HepG2 (cell line): ENCODE measurements at regions not wholly inside any gene's neighbourhood (a gene's known extent, or its start where the extent isn't known, plus 50 kb on each side); places are given as distances from the start of the nearest gene placed in this dataset.
A peak's percentile ranks its signal among the peaks of the same experiment; 100 is the strongest.

Source experiments
- ATAC-seq: fragments of 200-7000 bp; cut with Tn5 transposase; 3 replicates; pipeline ENCODE4 v1.9.1; 2020; ENCODE audit warnings: mild to moderate bottlenecking, moderate library complexity
- BruUV-seq: library from RNA; stranded (reverse); fragments of 400-500 nt; replicated peaks from 2 replicates; lab custom pipeline; 2021; lab: Mats Ljungman, UMichigan
- CTCF ChIA-PET: fragments of 300-600 bp; formaldehyde crosslinking; extraction: SDS; loops from one replicate; lab custom pipeline; 2021; ENCODE audit warnings: low total read pairs, inconsistent platforms, low intra/inter-chr PET ratio; lab: Yijun Ruan, JAX
- POLR2A ChIA-PET: fragments of 350-600 bp; sonication (Branson Sonifier 250); formaldehyde crosslinking; loops from one replicate; lab custom pipeline; 2020; ENCODE audit warnings: antibody characterized with exemption, inconsistent platforms; lab: Yijun Ruan, JAX
- DNase-seq: peaks from one replicate; pipeline ENCODE4 v3.0.0-alpha.2; 2015; ENCODE audit warnings: low spot score
- FAIRE-seq: peaks from 3 replicates; lab custom pipeline; 2011; peaks lifted over from hg19 to GRCh38; lab: Jason Lieb, UNC
- H2AFZ ChIP-seq: one replicate; pipeline ENCODE4 v1.6.1; 2011; ENCODE audit warnings: low read length, inconsistent platforms
- H3K27ac ChIP-seq: fragments of 300-600 bp; 3 replicates; pipeline ENCODE4 v1.8.0; 2011; ENCODE audit warnings: mixed run types, mild to moderate bottlenecking, mixed read lengths, low read length, inconsistent platforms; ENCODE audit not compliant: insufficient read depth; ENCODE audit errors: extremely low read length
- H3K27me3 ChIP-seq, 2 experiments: fragments of 200-600 bp in 1 of 2; 2 replicates in 1 of 2; 3 replicates in 1 of 2; pipeline versions ENCODE4 v1.6.0 to v1.8.0; 2011; ENCODE audit warnings: low read length in 2 of 2, mild to moderate bottlenecking in 2 of 2, moderate library complexity in 2 of 2, inconsistent platforms in 1 of 2; ENCODE audit not compliant: insufficient read depth in 2 of 2, control insufficient read depth in 1 of 2
- H3K36me3 ChIP-seq, 2 experiments: fragments of 200-600 bp in 1 of 2; replicated peaks in 1 of 2; 2 replicates in 1 of 2; 3 replicates in 1 of 2; pipeline versions ENCODE4 v1.5.1 to v1.8.0; 2011; ENCODE audit warnings: low read length in 2 of 2, inconsistent platforms in 1 of 2; ENCODE audit not compliant: insufficient read depth in 2 of 2, control insufficient read depth in 1 of 2
- H3K4me1 ChIP-seq: 2 replicates; pipeline ENCODE4 v1.5.1; 2012; ENCODE audit warnings: low read length, inconsistent platforms; ENCODE audit not compliant: insufficient read depth
- H3K4me2 ChIP-seq: 2 replicates; pipeline ENCODE4 v1.6.0; 2011; ENCODE audit warnings: low read depth, low read length, inconsistent platforms
- H3K4me3 ChIP-seq, 3 experiments: fragments of 200-600 bp in 1 of 3; sonication (generic), shearing (Covaris generic) in 1 of 3; replicated peaks in 1 of 3; 2 replicates each; pipeline ENCODE4 v1.5.1; 2011 to 2016; ENCODE audit warnings: low read length in 3 of 3, inconsistent platforms in 2 of 3, low read depth in 2 of 3, mild to moderate bottlenecking in 2 of 3, control low read depth in 1 of 3, mixed read lengths in 1 of 3; ENCODE audit not compliant: insufficient read depth in 1 of 3
- H3K79me2 ChIP-seq: one replicate; pipeline ENCODE4 v1.6.1; 2011; ENCODE audit warnings: low read length, inconsistent platforms; ENCODE audit not compliant: insufficient read depth
- H3K9ac ChIP-seq: 2 replicates; pipeline ENCODE4 v1.6.0; 2011; ENCODE audit warnings: mild to moderate bottlenecking, low read depth, low read length, inconsistent platforms; ENCODE audit not compliant: insufficient read depth
- H3K9me3 ChIP-seq: 2 replicates; pipeline ENCODE4 v1.5.1; 2012; ENCODE audit warnings: mild to moderate bottlenecking, low read length
- H4K20me1 ChIP-seq: 2 replicates; pipeline ENCODE4 v1.6.0; 2011; ENCODE audit warnings: inconsistent platforms, mild to moderate bottlenecking, low read length, moderate library complexity; ENCODE audit not compliant: insufficient read depth
- ATF1 ChIP-seq: IDR thresholded peaks from 2 replicates; pipeline ENCODE4 v1.6.1; 2016; ENCODE audit warnings: mild to moderate bottlenecking, control low read depth
- ISX ChIP-seq: sonication (generic); formaldehyde crosslinking; conservative IDR thresholded peaks from 2 replicates; pipeline ENCODE4 v1.5.0; 2020; ENCODE audit warnings: missing genetic modification reagents
- MAFF ChIP-seq: IDR thresholded peaks from 2 replicates; pipeline ENCODE4 v1.6.1; 2011; ENCODE audit warnings: low read depth, low read length, improper control_type of control experiment
- MAFK ChIP-seq, 2 experiments: IDR thresholded peaks in 1 of 2; conservative IDR thresholded peaks in 1 of 2; 2 replicates each; pipeline ENCODE4 v1.6.1; 2011; ENCODE audit warnings: improper control_type of control experiment in 2 of 2, low read length in 2 of 2
- POLR2A ChIP-seq, 2 experiments: IDR thresholded peaks; 2 replicates each; pipeline ENCODE4 v1.6.1; 2011; ENCODE audit warnings: low read depth in 2 of 2, low read length in 2 of 2, mild to moderate bottlenecking in 1 of 2, moderate library complexity in 1 of 2; ENCODE audit not compliant: insufficient read depth in 1 of 2
- ZFP62 ChIP-seq: sonication (generic); formaldehyde crosslinking; IDR thresholded peaks from 2 replicates; pipeline ENCODE4 v1.4.0; 2020; ENCODE audit warnings: missing genetic modification reagents
- ZSCAN20 ChIP-seq: sonication (generic); formaldehyde crosslinking; IDR thresholded peaks from 2 replicates; pipeline ENCODE4 v1.4.0; 2020; ENCODE audit warnings: missing genetic modification reagents, mild to moderate bottlenecking, borderline replicate concordance
- WGBS: methylation state at CpG from one replicate; pipeline ENCODE4 v1.1.6; 2017; ENCODE audit warnings: low lambda C conversion rate; 5-methylcytosine and 5-hydroxymethylcytosine counted together
- in situ Hi-C: cut with HindIII; loops from 2 replicates; pipeline ENCODE4 v1.10.0; 2017; ENCODE audit warnings: low pct_unique_long_range_greater_than_20kb; ENCODE audit not compliant: extremely low pct_ligation_motif_present
- intact Hi-C: fragments of 100-400 bp; cut with micrococcal nuclease; formaldehyde crosslinking; loops from one replicate; pipeline ENCODE4 v1.10.0; 2022; ENCODE audit not compliant: unreplicated experiment
- TF ChIP-seq, protein P1 (sequence below): sonication (generic); formaldehyde crosslinking; IDR thresholded peaks from 2 replicates; pipeline ENCODE4 v1.4.0; 2020; ENCODE audit warnings: missing genetic modification reagents; ENCODE audit errors: not compliant biosample characterization
- TF ChIP-seq, protein P2 (sequence below): IDR thresholded peaks from 2 replicates; pipeline ENCODE4 v1.6.1; 2016; ENCODE audit warnings: missing genetic modification reagents, missing compliant biosample characterization
- TF ChIP-seq, protein P3 (sequence below): sonication (generic); formaldehyde crosslinking; IDR thresholded peaks from 2 replicates; pipeline ENCODE4 v1.8.0; 2022; ENCODE audit warnings: mild to moderate bottlenecking, missing genetic modification reagents, moderate library complexity
- TF ChIP-seq, protein P4 (sequence below): sonication (generic); formaldehyde crosslinking; IDR thresholded peaks from 2 replicates; pipeline ENCODE4 v1.4.0; 2020; ENCODE audit warnings: missing genetic modification reagents, borderline replicate concordance

DNA sequence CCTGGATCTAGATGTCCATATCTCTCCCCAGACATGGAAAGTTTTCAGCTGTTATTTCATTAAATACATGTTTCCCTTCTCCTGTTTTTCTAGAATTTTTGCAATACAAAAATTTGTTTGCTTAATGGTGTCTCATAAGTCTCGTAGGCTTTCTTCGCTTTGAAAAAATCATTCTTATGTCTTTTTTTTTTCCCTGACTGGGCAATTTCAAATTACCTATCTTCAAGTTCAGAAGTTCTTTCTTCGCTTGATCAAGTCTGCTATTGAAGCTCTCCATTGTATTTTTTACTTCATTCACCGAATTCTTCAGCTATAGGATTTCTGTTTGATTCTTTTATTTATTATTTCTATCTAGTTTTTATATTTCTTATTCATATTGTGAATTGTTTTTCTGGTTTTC is 130.2 kb upstream of the WSCD2 start:
- CTCF ChIA-PET, result no interaction called here
- 11% methylated on average over 4 of the region's 4 CpGs for WGBS
- in situ Hi-C loops, result loop anchor here (25.0 kb wide), 1 partner anchor 188 kb away; no protein-coding TSS in a partner anchor
- no peak overlapping the region for H3K4me3 ChIP-seq
- H3K9ac ChIP-seq, result no peak overlapping the region
- H3K27ac ChIP-seq, result no peak overlapping the region
- no TSS peak for BruUV-seq
- ATAC-seq, result no peak
- no peak overlapping the region for H2AFZ ChIP-seq
- H3K79me2 ChIP-seq, result no peaks in the 10 kb centered on the region
- TF ChIP-seq, protein P1, sequence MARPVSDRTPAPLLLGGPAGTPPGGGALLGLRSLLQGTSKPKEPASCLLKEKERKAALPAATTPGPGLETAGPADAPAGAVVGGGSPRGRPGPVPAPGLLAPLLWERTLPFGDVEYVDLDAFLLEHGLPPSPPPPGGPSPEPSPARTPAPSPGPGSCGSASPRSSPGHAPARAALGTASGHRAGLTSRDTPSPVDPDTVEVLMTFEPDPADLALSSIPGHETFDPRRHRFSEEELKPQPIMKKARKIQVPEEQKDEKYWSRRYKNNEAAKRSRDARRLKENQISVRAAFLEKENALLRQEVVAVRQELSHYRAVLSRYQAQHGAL (CRISPR knock-in tag), result no peak
- TF ChIP-seq ISX (CRISPR knock-in tag) (no peak), ZFP62 (CRISPR knock-in tag) (no peak), MAFF (peak; percentile 41; the same call in 1 of the 2 replicates), POLR2A (IDR thresholded peaks at IDR 0.05; ENCODE audit: insufficient read depth in 1 of 2, low read depth in 2 of 2, low read length in 2 of 2) (no peak), ZSCAN20 (CRISPR knock-in tag) (no peak), MAFK (conservative IDR thresholded peaks at IDR 0.05 in 1 of 2, IDR thresholded peaks at IDR 0.05 in 1 of 2; ENCODE audit: low read length in 2 of 2) (peak; percentile 10 to 57; a peak in 2 of 4 replicates), ATF1 (CRISPR knock-in tag) (no peak)
- TF ChIP-seq, protein P2, sequence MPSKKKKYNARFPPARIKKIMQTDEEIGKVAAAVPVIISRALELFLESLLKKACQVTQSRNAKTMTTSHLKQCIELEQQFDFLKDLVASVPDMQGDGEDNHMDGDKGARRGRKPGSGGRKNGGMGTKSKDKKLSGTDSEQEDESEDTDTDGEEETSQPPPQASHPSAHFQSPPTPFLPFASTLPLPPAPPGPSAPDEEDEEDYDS (CRISPR knock-in tag), result no peak
- TF ChIP-seq, protein P3, sequence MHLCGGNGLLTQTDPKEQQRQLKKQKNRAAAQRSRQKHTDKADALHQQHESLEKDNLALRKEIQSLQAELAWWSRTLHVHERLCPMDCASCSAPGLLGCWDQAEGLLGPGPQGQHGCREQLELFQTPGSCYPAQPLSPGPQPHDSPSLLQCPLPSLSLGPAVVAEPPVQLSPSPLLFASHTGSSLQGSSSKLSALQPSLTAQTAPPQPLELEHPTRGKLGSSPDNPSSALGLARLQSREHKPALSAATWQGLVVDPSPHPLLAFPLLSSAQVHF (CRISPR knock-in tag), result no peak
- TF ChIP-seq, protein P4, sequence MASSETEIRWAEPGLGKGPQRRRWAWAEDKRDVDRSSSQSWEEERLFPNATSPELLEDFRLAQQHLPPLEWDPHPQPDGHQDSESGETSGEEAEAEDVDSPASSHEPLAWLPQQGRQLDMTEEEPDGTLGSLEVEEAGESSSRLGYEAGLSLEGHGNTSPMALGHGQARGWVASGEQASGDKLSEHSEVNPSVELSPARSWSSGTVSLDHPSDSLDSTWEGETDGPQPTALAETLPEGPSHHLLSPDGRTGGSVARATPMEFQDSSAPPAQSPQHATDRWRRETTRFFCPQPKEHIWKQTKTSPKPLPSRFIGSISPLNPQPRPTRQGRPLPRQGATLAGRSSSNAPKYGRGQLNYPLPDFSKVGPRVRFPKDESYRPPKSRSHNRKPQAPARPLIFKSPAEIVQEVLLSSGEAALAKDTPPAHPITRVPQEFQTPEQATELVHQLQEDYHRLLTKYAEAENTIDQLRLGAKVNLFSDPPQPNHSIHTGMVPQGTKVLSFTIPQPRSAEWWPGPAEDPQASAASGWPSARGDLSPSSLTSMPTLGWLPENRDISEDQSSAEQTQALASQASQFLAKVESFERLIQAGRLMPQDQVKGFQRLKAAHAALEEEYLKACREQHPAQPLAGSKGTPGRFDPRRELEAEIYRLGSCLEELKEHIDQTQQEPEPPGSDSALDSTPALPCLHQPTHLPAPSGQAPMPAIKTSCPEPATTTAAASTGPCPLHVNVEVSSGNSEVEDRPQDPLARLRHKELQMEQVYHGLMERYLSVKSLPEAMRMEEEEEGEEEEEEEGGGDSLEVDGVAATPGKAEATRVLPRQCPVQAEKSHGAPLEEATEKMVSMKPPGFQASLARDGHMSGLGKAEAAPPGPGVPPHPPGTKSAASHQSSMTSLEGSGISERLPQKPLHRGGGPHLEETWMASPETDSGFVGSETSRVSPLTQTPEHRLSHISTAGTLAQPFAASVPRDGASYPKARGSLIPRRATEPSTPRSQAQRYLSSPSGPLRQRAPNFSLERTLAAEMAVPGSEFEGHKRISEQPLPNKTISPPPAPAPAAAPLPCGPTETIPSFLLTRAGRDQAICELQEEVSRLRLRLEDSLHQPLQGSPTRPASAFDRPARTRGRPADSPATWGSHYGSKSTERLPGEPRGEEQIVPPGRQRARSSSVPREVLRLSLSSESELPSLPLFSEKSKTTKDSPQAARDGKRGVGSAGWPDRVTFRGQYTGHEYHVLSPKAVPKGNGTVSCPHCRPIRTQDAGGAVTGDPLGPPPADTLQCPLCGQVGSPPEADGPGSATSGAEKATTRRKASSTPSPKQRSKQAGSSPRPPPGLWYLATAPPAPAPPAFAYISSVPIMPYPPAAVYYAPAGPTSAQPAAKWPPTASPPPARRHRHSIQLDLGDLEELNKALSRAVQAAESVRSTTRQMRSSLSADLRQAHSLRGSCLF (CRISPR knock-in tag), result no peak
- TF ChIP-seq, all 625 proteins: peak for 2
- DNase-seq, result no peak
- H3K4me1 ChIP-seq, result no peaks in the 10 kb centered on the region
- FAIRE-seq, result no peak
- no peaks in the 10 kb centered on the region for H3K9me3 ChIP-seq
- no peak overlapping the region for H3K4me2 ChIP-seq
- POLR2A ChIA-PET, result no interaction called here
- H4K20me1 ChIP-seq, result no peaks in the 10 kb centered on the region
- intact Hi-C loops, result no loop called here
- H3K36me3 ChIP-seq, result no peaks in the 10 kb centered on the region
- H3K27me3 ChIP-seq, result no peaks in the 10 kb centered on the region
